HG03108 (cell line): ENCODE measurements at regions not wholly inside any gene's neighbourhood (a gene's known extent, or its start where the extent isn't known, plus 50 kb on each side); places are given as distances from the start of the nearest gene placed in this dataset.

Experiments
- ATAC-seq: cut with Tn5 transposase; IDR thresholded peaks from one replicate; pipeline ENCODE4 v1.9.1; 2021; ENCODE audit warnings: moderate library complexity; ENCODE audit not compliant: unreplicated experiment

DNA sequence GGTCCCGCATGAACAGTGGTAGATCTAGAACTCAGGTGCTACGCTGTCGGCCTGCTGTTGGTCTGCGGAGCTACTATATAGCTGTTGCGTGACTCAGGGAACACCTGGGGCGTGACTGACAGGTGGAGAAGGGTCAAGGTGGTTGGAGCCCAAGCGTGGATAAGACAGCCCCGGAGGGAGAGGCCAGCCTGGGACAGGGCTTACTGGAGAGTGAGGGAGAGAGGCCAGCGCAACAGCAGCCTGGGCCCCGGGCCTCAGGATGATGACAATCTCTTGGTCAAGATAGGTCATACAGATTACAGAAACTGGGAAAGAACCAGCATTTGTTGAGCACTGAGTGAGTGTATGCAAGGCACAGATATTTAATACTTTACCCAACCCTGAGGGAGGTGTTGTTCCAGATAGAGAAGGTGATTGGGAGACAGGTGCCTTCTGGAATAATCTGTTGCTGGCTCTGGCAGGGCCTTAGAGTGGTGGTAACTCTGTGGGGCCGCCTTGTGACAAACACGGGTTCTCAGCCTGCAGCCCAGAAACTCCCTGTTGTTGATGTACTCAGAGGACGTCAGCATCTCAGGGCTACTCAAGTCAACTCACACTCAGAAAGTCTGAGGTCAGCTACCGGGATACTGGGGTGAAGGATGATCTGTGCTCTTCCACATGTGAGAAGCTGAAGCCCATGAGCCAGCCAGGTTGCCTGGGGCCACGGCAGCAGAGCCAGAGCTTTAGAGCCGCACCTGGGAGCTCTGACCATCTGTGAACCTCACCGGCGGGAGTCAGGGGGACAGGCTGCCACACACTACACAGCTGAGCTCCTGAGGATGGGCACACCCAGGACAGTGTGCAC lies 265.4 kb upstream of the HES1 start:
- ATAC-seq: no peak

GRCh38 chr3:193871220-193871485 lies 264.8 kb upstream of the HES1 start:
- no peak for ATAC-seq

DNA sequence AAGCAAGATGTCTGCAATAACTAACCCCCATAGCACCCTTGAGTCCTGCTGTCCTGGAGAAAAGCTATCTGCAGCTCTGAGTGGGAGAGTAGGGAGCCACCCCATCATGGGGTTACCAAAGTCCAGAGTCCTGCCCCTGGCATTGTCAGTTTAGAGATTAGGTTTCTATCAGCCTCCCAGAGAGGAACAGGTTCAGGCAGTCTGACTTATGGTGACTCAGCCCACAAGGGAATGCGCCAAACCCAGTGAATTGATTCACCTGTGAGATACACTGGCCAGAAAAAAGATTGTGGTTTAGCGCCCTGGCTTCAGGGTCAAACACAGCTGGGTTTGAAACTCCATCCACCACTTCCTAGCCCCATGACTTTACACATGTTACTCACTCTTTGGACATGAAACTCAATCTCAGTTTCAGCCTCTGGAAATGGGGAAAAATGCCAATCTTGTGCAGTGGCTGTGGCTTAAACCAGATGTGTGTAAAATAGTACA lies 263.6 kb upstream of the HES1 start:
- ATAC-seq: peak; percentile 46

- no peak for ATAC-seq
Observed at GRCh38 chr3:193873426-193874201, 262.3 kb upstream of the HES1 start.

DNA sequence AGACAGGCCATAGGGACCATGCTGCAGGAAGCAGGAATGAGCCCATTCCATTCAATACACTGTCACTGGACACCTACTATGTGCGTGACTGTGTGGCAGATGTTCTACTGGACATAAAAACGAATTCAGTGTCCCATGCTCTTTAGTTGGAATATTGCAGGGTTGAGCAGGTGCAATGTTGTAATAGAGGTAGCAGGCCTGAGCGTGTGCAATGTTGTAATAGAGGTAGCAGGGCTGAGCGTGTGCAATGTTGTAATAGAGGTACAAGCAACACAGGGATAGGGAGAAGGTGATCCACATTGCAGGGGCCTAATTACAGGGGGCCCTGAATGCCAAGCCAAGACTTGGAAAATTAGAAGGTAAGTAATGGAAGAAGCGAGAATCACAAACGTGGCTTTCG lies 261.4 kb upstream of the HES1 start:
- ATAC-seq: no peak

DNA sequence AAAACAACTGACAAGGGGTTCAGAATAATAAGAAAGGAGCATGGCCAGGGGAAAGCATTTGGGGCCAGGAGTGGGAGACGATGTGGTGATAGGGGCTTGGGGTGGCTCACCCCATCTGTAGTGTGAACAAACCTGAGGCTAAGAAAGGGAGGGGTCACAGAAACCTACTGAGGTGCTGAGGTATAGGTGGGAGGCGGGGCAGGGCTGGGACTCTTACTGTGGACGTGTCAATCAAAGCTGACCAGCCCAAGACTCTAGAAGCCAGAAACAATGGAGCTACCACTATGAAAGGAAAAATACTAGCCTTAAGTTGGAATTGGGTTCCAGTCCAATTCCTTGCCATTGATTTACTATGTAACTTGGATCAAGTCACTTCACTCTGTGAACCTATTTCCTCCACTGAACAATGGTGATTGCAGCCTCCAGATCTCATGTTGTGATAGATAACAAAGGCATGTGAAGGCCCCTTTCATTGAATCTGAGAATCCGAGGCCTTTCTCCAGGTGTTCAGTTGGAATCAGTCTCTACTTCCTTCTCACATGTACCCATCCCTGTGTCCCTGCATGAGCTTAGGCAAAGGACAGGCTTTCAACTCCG lies 260.9 kb upstream of the HES1 start:
- no peak for ATAC-seq

DNA sequence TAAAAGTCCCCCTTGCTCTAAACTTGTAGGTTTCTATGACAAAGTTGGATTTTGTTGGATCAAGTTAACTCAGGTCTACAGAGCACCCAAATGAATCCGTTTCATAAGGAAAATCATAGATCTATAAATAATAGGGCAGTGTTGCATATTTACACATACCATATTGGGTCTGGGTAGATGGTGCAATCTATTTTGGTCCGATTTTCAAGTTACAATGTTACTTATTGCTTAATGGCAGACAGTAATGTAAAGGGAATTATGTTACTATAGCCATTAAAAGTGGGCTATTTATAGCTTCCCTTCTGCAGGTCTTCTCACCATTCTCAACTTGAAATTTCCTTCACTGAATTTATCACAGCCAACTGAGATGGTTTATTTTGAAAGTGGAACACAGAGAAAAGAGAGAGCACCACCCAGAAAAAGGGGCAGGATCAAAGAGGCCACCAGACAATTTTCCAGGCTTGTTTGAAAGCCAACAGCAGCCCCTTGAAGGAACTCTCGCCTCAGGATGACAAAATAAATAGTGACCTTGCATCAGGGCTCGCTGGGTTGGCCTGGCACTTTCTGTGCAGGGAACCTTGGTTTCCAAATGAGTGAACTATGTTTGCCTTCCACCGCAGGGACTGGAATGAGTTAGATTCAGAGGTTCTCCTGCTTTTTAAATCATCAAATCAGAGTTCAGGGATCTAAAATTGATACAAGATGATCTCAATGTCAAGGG lies 260.2 kb upstream of the HES1 start:
- no peak for ATAC-seq

DNA sequence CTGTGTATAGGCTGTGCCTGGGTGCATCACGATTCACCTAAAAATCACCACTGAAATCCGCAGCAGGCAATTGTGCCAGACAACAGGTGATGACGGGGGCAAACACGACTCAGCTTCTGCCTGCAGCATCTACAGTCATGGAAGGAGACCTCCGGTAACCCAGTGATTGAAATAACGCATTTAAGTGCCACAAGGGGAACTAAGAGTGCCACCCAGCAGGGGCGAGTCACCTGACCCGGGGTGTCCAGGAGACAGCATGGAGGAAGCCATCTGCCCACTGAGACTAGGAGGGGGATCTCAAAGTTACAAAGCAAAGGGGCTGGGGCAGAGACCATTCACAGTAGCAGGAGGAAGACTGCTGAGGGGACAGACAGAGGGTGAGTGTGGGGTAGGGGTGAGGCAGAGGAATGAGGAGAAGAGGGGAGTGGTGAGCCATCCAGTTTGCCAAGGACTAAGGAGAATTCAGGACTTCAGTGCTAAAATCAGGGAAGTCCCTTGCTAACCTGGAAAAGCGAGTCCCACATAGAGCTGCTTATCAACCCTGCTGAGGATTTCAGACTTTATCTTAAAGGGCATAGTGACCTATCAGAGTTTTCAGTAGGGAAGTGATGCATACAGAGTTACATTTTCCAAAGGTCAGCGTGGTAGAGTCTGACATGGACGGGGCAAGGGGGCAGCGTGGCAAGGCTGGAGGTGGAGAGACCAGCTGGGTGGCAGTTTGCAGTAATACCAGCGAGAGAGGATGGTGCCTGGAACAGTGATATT lies 256.7 kb upstream of the HES1 start:
- no peak for ATAC-seq

DNA sequence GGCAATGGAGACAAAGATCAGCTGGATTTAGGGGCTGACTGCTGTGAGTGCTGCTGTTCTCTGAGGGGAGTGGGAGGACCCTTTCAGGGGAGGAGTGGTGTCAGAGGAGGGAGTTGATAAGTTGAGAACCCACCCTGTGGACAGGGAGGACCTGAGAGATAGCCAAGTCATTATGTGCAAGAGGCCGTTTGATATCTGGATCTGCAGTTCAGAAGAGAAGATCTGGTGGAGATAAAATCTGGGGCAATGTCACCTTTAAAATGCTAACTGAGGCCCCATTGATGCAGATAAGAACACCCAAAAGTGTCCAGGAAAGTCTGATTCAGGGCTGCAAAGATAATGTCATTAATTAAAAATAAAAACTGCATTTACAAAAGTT lies 256.1 kb upstream of the HES1 start:
- no peak for ATAC-seq

DNA sequence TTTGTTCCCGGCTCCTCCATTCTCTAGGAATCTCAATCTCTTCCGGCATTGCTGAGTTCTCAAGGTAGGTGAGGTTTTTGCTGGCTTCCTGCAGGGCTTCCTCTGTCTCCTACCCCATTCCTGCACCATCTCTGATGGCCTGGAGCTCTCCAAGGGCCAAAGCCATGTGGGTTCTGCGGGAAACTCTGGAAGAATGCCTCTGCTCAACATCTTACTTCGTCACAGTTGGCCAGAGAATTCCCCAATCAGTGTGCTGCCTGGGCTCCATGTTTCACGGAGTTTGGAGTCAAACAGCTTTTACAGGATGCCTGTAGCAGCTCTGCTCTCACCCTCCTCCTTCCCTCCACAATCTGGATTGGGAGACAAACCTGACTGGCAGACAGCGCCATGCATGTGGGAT lies 253.9 kb upstream of the HES1 start:
- ATAC-seq: no peak

DNA sequence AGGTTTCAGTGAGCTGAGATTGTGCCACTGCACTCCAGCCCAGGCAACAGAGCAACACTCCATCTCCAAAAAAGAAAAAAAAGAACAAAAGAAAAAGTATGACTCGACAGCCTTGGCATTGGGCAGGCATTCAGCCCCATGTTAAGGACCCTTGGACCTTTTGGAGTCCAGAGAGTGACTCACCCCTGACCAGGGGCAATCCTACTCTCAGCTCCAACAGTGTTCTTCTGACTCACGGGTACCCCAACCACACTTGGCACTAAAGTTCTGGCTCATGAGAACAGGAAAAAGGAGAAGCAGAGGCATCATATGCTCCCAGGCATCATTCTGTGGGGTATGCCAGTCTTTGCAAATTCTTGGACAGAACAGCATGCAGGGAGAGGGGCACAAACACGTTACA lies 252.4 kb upstream of the HES1 start:
- no peak for ATAC-seq

GRCh38 chr3:193884027-193884426 lies 251.9 kb upstream of the HES1 start:
- no peak for ATAC-seq

DNA sequence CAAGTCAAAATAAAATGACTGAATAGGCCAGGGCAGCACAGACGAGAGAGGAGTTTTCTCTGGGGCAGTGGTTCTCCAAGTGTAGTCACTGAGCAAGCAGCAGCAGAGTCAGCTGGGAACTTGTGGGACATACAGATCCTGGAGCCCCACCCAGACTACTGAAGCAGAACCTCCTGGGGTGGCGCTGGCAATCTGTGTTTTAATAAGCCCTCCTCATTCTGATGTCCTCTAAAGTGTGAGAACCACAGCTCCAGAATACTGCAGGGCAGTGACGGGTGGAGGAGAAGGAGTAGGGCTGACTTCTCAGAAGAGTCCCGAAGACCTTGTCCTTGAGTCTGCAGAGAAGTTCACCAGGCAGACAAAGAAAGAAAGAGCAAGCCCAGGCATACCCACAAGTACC lies 251.3 kb upstream of the HES1 start:
- ATAC-seq: no peak

GRCh38 chr3:193885832-193886231 lies 250.1 kb upstream of the HES1 start:
- ATAC-seq: no peak

DNA sequence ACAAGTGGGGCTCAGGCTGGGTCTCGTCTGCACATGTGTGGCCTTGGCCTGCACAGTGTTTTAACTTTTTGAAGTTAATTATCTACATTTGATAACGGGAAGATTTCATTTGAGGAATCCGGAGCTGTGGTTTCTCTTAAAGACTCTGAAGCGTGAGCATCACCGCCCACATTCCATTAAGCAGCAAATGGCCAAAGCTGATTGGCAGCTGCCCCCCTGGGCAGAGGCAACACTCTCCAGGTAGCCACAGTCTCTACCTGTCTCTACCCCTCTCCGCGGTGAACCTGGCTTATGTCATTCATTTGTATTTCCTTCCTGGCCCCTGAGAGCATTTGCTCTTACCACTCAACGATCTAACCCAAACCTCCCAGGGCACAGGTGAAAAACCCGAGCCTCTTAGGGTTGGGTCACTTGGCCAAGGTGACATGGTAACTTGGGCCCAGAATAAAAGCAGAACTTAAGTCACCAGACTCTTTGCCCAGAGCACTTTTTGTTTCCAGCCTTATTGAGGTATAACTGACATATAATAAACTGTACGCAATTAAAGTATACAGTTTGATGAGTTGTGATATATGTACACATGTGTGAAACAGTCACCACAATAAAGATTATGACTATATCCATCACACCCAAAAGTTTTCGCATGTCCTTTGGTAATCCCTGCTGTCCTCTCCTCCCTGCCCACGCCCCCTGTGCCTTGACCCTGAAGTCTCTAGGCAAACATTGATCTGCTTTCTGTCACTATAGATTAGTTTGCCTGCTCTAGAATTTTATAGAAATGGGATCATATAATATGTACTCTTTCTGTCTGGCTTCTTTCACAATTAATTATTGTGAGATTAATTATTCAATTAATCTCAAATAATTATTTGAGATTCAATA lies 245.7 kb upstream of the HES1 start:
- no peak for ATAC-seq

GRCh38 chr3:193894121-193894863 lies 241.7 kb upstream of the HES1 start:
- no peak for ATAC-seq

- no peak for ATAC-seq
Observed at GRCh38 chr3:193895409-193895808, 240.5 kb upstream of the HES1 start.

GRCh38 chr3:193896419-193896818 lies 239.5 kb upstream of the HES1 start:
- ATAC-seq: no peak

GRCh38 chr3:193897288-193897687 lies 238.7 kb upstream of the HES1 start:
- no peak for ATAC-seq
